Breast epithelium (tissue), 3 donors: ENCODE measurements at regions not wholly inside any gene's neighbourhood (a gene's known extent, or its start where the extent isn't known, plus 50 kb on each side); places are given as distances from the start of the nearest gene placed in this dataset.

Source experiments
- CTCF ChIP-seq, 3 donors: fragments of 450-650 bp; IDR thresholded peaks; one replicate each; pipeline ENCODE4 v1.5.1; 2016 to 2017; ENCODE audit warnings: antibody characterized with exemption in 3 of 3, mild to moderate bottlenecking in 3 of 3, moderate library complexity in 3 of 3
- POLR2A ChIP-seq: fragments of 450-650 bp; IDR thresholded peaks from one replicate; pipeline ENCODE4 v1.6.1; 2016; ENCODE audit warnings: antibody characterized with exemption, mild to moderate bottlenecking, moderate library complexity
- POLR2AphosphoS5 ChIP-seq, 3 donors: sonication (generic); formaldehyde crosslinking; IDR thresholded peaks; one replicate each; pipeline ENCODE4 v1.6.1; 2017; ENCODE audit warnings: antibody characterized with exemption in 3 of 3

DNA sequence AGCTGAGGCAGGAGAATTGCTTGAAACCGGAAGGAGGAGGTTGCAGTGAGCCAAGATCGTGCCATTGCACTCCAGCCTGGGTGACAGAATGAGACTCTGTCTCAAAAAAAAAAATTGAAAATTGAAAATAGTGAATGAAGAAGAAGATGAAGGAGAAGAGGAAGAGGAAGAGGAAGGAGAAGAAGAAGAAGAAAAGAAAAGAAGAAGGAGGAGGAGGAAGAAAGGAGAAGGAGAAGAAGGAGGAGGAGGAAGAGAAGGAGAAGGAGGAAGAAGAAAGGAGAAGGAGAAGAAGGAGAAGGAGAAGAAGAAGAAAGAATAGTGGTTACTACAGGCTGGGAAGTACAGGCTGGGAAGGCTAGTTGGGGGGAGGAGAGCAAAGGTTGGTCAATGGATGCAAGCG lies 124.3 kb upstream of the CPSF6 start:
- no peak for TF ChIP-seq CTCF (IDR thresholded peaks at IDR 0.05)
- no peak for TF ChIP-seq POLR2A
- TF ChIP-seq POLR2AphosphoS5 (IDR thresholded peaks at IDR 0.05), result no peak
